GM21515 (cell line): ENCODE measurements at regions not wholly inside any gene's neighbourhood (a gene's known extent, or its start where the extent isn't known, plus 50 kb on each side); places are given as distances from the start of the nearest gene placed in this dataset.
"Not testable (repeated sequence)": the region's sequence is repeated elsewhere in the genome, so short reads cannot be mapped to it uniquely, and the experiment has no call there.

Source experiments
- ATAC-seq: cut with Tn5 transposase; IDR thresholded peaks from one replicate; pipeline ENCODE4 v1.9.1; 2021; ENCODE audit not compliant: unreplicated experiment

DNA sequence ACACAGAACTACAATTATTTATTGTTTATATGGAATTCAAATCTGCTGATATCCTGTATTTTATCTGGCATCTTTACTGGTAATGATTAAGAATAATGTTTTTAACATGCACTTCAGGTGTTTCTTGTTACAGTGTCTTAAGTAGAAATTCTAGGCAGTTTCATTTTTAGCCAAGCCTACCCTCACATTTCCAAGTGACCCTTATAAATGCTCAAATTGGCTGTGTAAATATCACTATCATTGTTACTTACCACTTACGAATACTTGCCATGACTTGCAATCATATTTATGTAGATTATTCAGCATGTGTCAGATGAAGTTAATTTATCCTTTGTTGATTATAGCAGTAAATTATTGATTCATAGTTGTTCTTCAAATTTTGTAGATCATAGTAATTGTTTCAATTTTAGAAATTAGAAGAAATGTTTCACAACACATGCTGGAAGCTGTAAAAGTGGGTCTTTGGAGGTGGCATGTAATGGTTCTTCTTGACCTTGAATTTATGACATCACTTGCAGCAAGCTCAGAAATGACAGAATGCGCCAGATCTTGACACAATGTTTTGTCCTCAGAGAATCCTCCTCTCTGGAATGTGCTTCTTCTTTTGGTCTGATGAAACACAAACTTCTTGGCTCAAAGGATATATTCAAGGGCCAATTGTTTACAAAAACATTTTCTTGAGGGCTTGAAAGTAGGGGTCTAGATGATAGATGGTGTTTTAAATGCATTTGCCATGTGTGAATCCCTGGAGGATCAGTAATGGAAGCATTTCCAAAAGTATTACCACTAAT, 471.8 kb downstream of the COL12A1 start:
- no peak for ATAC-seq

DNA sequence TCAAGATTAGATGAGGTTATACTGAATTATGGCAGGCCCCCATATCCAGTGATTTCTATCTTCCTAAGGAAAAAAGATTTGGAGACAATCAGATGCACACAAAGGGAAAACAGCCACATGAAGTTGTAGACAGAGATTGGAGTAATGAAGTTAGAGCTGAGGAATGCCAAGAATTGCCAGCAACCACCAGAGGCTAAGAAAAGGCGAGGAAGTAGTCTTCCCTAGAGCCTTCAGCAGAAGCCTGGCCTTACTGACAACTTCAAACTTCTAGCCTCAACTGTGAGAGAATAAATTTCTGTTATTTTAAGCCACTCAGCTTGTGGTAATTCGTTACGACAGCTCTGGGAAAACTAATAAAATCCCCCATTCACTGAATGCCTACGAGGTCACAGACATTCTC, 473.9 kb downstream of the COL12A1 start:
- no peak for ATAC-seq

DNA sequence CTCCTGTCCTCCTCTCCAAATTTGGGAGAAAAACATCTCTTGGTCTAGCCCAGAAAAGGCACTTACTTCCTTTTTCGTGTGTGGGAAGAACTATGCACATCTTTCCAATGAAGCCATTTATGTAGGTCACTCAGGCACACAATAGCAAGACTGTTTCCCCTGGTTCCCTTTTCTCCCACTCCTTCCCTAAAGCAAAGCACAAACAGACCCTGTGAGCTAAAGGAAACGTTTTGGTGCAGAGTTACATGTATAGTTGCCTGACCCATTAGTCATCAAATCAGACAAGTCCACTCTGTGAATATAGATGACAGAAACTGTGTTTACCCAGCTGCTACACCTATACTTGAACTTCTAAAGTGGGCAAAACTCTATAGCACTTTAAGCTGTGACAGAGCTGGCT, 474.6 kb downstream of the COL12A1 start:
- no peak for ATAC-seq

DNA sequence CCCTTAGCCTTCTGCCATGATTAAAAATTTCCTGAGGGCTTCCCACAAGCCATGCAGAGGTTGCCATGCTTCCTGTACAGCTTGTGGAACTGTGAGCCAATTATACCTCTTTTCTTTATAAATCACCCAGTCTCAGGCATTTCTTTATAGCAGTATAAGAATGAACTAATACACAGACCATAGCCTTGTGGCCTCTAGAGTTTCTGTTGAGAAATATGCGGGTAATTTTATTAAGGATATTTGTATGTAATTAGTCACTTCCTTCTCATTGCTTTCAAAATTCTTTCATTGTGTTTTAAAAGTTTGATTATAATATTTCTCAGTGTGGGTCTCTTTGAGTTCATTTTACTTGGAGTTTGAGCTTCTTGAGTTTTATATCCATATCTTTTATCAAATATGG, 484.9 kb downstream of the COL12A1 start:
- no peak for ATAC-seq

DNA sequence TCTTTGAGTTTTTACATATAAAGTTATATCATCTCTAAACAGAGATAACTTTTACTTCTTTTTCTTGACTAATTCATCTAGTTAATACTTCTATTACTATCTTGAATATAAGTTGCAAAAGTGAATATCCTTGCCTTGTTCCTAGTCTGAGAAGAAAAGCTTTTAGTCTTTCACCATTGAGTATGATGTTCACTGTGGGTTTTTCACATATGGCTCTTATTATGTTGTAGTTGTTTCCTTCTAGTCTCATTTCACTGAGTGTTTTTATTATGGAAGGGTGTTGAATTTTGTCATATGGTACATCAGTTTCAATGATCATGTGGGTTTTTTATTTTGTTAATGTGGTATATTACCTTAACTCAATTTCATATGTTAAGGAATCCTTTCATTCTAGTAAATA, 488.3 kb downstream of the COL12A1 start:
- ATAC-seq = no peak

DNA sequence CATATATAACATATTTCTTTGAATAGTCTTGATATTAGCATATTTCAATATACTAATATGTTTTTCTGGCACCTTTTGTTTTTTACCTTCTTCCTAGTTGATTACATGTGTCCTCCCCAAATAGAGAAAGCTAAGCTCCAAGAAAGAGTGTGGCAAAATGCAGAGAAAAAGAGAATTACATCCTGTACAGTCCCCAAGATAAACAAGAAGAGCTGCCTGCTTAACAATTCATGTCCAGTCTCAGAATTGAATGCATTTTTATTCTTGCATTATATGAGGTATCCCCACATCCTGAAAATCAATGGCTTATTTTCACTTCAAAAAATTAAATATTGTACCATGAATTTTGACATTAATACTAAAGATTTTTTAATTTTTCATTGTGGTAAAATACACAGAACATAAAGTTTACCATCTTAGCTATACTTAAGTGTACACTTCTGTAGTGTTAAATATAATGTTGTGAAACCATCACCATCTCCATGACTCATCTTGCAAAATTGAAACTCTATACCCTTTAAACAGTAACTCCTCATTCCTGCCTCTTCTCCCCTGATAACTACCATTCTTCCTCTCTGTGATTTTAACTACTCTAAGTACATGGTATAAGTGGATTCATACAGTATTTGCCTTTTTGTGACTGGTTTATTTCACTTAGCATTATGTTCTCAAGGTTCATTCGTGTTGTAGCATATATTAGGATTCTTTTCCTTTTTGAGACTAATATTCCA, 490.3 kb downstream of the COL12A1 start:
- ATAC-seq = no peak

DNA sequence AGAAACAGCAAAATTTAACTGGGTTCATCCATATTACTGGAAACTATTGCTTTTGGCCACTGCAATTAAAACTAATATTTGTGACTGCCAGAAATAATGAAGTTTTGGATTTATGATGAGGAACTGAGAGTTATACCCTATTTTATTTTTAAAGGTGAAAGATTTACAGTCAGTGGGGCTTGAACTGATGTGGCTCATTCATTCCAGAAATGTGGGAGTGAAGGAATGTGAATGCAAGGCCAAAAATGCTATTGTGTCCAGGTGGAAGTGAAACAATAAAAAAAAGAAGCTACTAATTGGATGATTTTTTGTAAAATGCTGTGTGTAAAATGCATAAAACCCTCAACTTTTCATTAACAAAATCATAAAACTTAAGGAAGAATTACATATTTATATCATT, 491.9 kb downstream of the COL12A1 start:
- ATAC-seq = no peak

DNA sequence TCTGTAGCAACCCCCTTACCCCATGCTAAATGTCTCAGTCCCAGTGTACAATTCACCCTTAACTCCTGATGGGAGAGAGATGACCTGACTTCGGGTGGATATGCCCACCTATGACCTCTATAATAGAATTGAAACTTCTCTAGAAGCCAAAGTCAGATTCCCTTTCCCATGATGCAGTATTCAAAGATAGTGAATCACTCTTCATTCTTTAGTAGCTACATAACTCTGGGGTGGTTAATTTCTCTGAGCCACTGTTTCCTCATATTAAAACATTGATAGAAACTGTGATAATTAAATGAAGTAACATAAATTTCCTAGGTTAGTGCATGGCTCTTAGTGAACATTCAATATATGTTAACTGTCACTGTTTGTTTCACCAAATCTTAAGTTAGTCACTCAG, 500.4 kb downstream of the COL12A1 start:
- ATAC-seq = no peak

DNA sequence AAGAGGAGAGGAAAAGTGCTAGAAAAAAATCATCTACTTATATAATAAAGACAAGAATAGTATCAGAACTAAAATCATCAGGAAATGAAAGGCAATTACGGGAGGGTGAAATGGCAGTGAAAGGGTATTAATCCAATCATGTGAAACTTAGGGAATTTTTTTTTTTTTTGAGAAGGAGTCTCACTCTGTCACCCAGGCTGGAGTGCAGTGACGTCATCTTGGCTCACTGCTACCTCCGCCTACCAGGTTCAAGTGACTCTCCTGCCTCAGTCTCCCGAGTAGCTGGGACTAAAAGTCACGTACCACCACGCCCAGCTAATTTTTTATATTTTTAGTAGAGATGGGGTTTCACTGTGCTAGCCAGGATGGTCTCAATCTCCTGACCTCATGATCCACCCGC, 501.3 kb downstream of the COL12A1 start:
- ATAC-seq = not testable (repeated sequence)

DNA sequence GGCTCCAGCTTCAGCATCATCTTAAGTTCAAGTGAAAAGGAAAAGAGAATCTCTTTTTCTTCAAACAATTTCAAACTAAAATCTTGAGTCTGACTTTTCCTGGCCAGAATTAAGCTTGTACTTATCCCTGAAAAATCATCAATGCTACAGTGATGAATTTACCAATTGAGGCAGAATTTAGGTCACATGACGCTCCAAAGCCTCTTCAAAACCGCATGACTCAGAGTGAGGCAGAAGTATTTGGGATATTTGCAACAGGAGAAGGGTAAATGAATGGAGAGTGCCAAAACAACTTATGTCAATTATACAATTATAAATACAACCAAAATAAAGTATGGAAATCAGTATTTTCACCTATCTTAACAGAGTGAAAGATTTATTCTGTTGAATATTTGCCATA, 515.5 kb downstream of the COL12A1 start:
- ATAC-seq = no peak

DNA sequence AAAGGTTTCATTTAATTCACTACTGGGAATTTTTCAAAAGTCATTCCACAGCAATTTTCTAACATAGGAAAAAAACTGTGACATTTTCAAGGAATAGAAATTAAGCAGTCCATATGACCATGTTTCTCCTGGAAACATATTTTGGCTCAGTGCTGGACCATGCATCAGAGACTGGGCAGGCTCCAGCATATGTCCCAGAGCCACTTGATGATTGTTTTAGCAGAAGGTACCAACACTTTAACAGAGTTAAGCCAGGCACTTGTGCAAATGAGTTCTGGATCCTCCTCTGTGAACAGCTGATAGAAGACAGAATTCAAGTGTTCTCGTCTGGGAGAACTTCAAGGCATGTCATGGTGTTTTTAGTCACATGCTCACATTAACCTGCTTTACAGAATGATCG, 516.3 kb downstream of the COL12A1 start:
- ATAC-seq = no peak

DNA sequence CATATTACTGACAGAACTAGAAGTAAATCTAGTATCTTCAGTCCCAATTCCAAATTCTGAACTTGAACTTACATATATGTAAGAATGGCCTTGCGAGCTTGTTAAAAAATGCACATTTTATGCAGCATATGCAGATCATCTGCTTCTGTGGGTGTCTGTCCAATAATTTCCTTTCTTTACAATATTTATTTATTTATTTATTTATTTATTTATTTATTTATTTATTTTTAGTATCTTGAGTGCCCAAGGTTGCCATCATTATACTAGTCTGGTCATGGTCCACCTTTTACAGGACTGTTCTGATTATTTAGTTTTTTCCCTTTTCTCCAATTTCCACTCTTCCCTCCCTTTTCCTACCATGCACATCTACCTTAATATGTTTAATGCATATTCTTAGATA, 528.4 kb downstream of the COL12A1 start:
- no peak for ATAC-seq

DNA sequence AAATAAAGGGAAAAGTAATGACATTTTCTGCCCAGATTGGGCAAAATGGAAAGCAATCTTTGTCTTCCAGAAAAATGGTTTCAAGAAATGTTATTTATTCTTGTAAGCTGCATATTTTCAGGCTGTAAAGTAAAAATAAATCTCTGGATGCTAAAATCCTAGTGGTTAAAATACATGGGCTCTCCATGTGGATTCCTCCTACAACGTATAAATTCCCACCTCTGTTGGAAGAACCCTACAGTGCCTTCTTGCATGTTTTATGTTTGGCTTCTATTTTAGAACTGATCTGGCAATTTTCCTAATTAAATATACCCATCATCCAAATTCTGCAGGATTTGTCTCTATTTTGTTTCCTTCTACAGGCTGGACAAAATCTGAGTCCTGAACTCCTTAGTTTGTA, 528.9 kb downstream of the COL12A1 start:
- ATAC-seq = no peak

DNA sequence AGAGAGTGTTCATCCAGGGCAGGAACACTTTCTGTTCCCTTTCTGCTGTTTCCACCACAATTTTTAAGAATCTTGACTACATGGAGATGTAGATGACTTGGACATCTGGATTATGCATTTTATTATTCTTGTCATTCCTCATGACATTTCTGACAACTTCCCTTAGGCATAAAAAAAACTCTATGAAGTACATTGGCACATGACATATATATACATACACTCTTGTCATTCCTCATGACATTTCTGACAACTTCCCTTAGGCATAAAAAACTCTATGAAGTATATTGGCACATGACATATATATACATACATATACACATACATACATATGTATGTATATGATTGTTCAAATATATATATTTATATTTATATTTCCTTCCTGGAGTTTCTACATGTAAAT, 531.5 kb downstream of the COL12A1 start:
- ATAC-seq = no peak

DNA sequence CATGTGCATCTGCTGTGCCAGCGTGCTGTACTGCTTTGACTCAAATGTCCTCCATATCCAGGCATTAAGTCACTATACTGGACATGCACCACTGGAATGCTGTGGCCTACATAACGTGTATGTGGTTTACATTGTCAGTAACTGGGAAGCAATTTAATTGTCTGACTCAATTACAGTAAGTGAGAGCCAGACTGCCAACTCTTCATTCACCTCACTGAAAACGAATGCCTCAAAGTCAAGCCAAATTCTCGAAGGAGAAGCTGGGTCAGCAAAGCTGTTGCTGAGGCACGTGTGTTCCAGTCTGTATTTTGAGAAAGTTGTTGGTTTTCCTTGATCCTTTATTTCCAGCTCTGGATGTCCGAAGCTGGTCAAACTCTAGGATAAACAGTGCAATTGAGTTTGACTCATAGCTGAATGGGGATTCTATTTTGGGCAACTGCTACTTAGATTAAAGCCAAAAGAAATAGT, 534.3 kb downstream of the COL12A1 start:
- ATAC-seq = no peak

DNA sequence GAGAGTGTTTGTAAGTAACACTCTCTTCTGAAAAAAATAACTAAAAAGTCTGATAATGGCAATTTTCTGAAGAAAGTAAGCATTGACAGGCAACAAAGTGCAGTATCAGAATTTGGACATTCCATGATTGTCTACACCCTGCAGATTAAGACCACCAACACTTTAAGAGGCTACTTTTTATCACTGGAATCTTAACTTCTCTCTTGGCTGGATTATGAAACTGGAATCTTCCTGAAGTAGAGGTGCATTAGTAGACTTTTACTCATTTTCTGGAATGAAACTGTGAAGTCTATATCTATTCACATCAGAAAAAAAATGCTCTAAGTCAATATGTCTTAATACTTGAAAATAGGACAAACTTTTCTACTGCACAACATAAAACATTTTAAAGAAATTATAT, 547.5 kb downstream of the COL12A1 start:
- ATAC-seq = no peak

DNA sequence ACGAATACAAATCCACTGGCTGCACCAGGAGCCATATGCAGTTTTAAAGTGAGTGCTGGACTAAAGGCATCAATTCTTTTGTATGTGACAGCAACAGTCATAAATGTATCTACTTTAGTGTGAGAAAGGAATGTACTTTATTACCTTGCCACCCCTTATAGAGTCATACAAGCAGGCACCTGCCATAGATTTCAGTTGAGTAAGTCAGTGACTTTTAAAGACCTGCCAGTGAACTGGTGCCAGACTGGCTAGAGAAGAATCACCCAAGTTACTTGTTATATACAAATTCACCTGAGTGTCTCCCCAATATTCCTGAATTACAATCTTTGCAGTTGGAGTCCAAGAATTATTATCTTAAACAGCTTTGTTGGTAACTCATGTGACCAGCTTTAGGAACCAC, 547.9 kb downstream of the COL12A1 start:
- ATAC-seq = no peak

DNA sequence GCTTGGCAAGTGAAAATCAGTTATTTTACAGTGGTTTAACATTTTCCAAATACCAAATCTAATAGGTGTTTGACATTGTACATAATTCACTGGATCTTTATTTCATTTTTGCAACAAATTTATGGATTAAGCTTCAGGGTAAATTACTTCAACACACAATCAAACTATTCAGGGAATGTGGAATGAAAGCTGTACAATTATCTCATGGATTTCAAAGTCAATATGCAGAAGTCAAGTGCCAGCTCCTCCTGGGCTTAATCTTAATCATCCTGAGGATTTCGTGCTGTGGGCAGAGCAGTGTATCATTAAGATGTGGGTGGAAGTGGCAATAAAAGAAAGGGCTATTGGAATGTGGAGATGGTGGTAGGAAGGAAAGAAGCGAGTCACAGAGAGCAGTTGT, 548.8 kb downstream of the COL12A1 start:
- ATAC-seq = no peak

DNA sequence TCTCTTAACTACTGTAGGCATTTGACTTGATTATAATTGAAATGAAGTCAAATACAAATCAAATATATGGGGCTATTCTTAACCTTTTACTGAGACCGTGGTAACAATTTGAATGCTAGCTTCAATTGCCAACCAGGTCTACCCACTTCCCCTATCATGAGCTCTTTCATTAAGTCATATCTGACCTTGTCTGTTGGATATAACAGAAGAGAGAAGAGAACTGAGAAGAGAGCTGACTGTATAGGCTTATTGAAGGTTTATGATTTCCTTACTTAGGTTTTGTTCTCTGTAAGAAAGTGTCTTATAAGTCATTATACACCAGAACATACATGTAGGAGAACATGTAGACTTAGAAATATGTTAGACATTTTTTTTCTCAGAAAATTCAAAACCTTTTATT, 549.4 kb downstream of the COL12A1 start:
- ATAC-seq = no peak

DNA sequence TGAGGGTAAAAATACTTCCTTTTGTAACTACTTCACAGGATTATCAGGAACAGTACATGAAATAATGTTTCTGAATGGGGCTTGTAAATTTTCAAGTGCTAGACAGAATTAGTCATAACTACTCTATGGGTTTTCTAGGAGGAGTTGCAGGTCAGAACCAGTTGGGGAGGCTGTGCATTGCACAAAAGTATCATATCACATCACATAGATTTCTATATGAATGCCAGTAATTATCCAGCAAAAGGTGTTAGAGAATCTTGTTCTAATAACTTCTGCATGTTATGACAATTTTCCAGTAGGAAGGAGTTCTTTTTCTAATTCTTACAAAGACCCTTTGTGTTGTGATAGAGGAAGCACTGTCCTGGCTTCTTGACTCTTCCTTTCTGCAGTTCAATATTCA, 551.6 kb downstream of the COL12A1 start:
- no peak for ATAC-seq

DNA sequence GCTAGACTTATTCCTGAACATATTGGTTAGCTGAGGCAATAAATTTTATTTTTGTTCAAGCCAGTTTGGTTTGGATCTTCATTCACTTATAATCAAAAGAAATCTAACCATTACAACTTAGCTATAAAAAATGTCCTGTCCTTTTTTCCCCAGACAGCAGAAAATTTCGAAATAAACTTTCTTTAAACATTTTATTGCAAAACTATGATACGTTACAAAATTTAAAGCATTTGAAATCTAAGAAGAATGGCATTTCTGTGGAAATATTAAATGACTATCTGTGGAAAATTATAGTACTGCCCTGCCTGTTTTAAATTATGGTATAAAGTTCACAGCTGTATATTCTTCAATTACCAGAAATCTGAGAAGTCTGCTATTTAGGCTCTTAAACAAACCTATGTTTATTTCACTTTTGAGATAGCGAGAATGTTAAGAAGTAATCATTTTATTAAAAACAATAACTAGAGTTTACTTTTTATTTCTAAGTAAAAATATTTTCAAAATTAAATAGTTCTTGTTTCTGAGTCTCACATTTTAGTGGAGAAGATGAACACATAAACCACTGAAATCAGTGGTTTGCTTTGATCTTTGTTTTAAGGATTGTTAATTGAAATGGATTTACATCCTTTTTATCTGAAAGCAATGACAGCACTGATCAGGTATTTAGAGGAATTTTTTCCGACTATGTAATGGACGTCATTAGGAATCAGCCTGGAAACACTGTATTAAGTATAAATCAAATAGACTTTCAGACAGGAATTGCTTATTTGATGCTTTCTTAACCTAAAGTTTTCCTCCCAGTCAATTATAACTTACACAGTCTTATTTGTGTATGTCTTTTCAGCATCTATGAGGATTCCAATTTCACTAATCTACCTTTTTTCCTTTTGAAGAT, 553.7 kb downstream of the COL12A1 start:
- no peak for ATAC-seq

DNA sequence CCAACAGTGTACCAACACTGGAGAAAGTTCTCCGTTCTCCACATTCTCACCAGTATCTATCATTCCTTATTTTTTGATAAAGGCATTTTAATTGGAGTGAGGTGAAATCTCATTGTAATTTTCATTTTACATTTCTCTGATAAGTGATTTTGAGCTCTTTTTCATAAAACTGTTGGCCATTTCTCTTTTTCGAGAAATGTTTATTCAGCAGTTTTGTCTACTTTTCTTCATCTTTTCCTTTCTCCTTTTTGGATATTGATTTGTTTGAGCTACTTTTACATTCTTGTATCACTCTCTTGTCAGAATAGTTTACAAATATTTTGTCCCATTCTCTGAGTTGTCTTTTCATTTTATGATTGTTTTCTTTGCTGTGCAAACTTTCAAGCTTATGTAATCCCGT, 555.2 kb downstream of the COL12A1 start:
- ATAC-seq = no peak
